ENCODE measurements at regions not wholly inside any gene's neighbourhood (a gene's known extent, or its start where the extent isn't known, plus 50 kb on each side); places are given as distances from the start of the nearest gene placed in this dataset.
A peak's percentile ranks its signal among the peaks of the same experiment; 100 is the strongest.

- Histone ChIP-seq H3K9me1 (replicated peaks; ENCODE audit: control insufficient read depth, extremely low read depth, insufficient read depth, low read length) (no peaks in the 10 kb centered on the region), H2AFZ (ENCODE audit: low read depth, low read length) (no peak overlapping the region), H3K27ac (ENCODE audit: insufficient read depth, low read depth, low read length) (no peak overlapping the region), H3K36me3 (ENCODE audit: control insufficient read depth in 2 of 2, extremely low read depth in 1 of 2, insufficient read depth in 2 of 2, low read length in 2 of 2) (no peaks in the 10 kb centered on the region), H3K4me1 (ENCODE audit: control insufficient read depth, extremely low read depth, insufficient read depth, low read length) (no peaks in the 10 kb centered on the region), H3K4me2 (ENCODE audit: insufficient read depth, low read length) (no peak overlapping the region), H3K27me3 (ENCODE audit: control insufficient read depth in 2 of 2, insufficient read depth in 2 of 2, low read length in 2 of 2) (no peaks in the 10 kb centered on the region), H3K9me3 (replicated peaks; ENCODE audit: control insufficient read depth, insufficient read depth, low read length) (no peaks in the 10 kb centered on the region), H3K79me2 (ENCODE audit: control insufficient read depth, insufficient read depth, low read length) (no peaks in the 10 kb centered on the region), H3K4me3 (replicated peaks in 1 of 3; ENCODE audit: insufficient read depth in 1 of 3, low read depth in 1 of 3, low read length in 3 of 3) (no peak overlapping the region), H3K9ac (replicated peaks; ENCODE audit: extremely low read depth, insufficient read depth, low read length) (no peak overlapping the region), H4K20me1 (replicated peaks; ENCODE audit: control insufficient read depth, extremely low read depth, insufficient read depth, low read length) (no peaks in the 10 kb centered on the region)
- intact Hi-C loops (cut with micrococcal nuclease) = no loop called here
- dilution Hi-C loops (cut with MboI; ENCODE audit: extremely low pct_ligation_motif_present, low sequenced_read_pairs) = no loop called here
- peak; percentile 35 for FAIRE-seq
- TF ChIP-seq JUN (IDR thresholded peaks at IDR 0.05; ENCODE audit: borderline replicate concordance, insufficient read depth, insufficient read length, low read depth) (no peak), MYC (IDR thresholded peaks at IDR 0.05; ENCODE audit: low read depth, low read length) (no peak), MAX (IDR thresholded peaks at IDR 0.05; ENCODE audit: insufficient read depth, insufficient read length) (no peak), POLR2AphosphoS5 (IDR thresholded peaks at IDR 0.05; ENCODE audit: insufficient read depth, low read depth, low read length) (no peak), GATA2 (IDR thresholded peaks at IDR 0.05; ENCODE audit: insufficient read depth, insufficient read length, low read depth, low read length) (no peak), CTCF (IDR thresholded peaks at IDR 0.05; ENCODE audit: extremely low read depth in 1 of 2, insufficient read depth in 1 of 2, low read depth in 1 of 2, low read length in 2 of 2) (no peak), POLR2A (IDR thresholded peaks at IDR 0.05; ENCODE audit: low read depth, low read length) (no peak)
- DNase-seq (ENCODE audit: low read depth, low spot score) = no peak
- no TSS peak for BruUV-seq (replicated peaks)
- CTCF ChIA-PET = no interaction called here
- POLR2A ChIA-PET = no interaction called here
Observed at GRCh38 chr5:89866410-89866809, 543.1 kb downstream of the CETN3 start.

- no peaks in the 10 kb centered on the region for H3K27me3 ChIP-seq (ENCODE audit: control insufficient read depth in 2 of 2, insufficient read depth in 2 of 2, low read length in 2 of 2)
- H3K4me2 ChIP-seq (ENCODE audit: insufficient read depth, low read length) = no peak overlapping the region
- ChIA-PET CTCF (no interaction called here), POLR2A (no interaction called here)
- H3K4me1 ChIP-seq (ENCODE audit: control insufficient read depth, extremely low read depth, insufficient read depth, low read length) = no peaks in the 10 kb centered on the region
- no TSS peak for BruUV-seq (replicated peaks)
- no peaks in the 10 kb centered on the region for H3K9me3 ChIP-seq (replicated peaks; ENCODE audit: control insufficient read depth, insufficient read depth, low read length)
- intact Hi-C loops (cut with micrococcal nuclease) (no loop called here), dilution Hi-C loops (cut with MboI; ENCODE audit: extremely low pct_ligation_motif_present, low sequenced_read_pairs) (no loop called here)
- no peak overlapping the region for H3K9ac ChIP-seq (replicated peaks; ENCODE audit: extremely low read depth, insufficient read depth, low read length)
- H2AFZ ChIP-seq (ENCODE audit: low read depth, low read length) = no peak overlapping the region
- no peak for TF ChIP-seq EZH2 (IDR thresholded peaks at IDR 0.05; ENCODE audit: borderline replicate concordance, low read depth, low read length, severe bottlenecking)
- TF ChIP-seq POLR2A (IDR thresholded peaks at IDR 0.05; ENCODE audit: low read depth, low read length) = no peak
- TF ChIP-seq MYC (IDR thresholded peaks at IDR 0.05; ENCODE audit: low read depth, low read length) = no peak
- no peaks in the 10 kb centered on the region for H4K20me1 ChIP-seq (replicated peaks; ENCODE audit: control insufficient read depth, extremely low read depth, insufficient read depth, low read length)
- no peak overlapping the region for H3K4me3 ChIP-seq (replicated peaks in 1 of 3; ENCODE audit: insufficient read depth in 1 of 3, low read depth in 1 of 3, low read length in 3 of 3)
- no peaks in the 10 kb centered on the region for H3K36me3 ChIP-seq (ENCODE audit: control insufficient read depth in 2 of 2, extremely low read depth in 1 of 2, insufficient read depth in 2 of 2, low read length in 2 of 2)
- FAIRE-seq = no peak
- no peak for DNase-seq (ENCODE audit: low read depth, low spot score)
- H3K79me2 ChIP-seq (ENCODE audit: control insufficient read depth, insufficient read depth, low read length) = no peaks in the 10 kb centered on the region
- H3K9me1 ChIP-seq (replicated peaks; ENCODE audit: control insufficient read depth, extremely low read depth, insufficient read depth, low read length) = no peaks in the 10 kb centered on the region
- no peak overlapping the region for H3K27ac ChIP-seq (ENCODE audit: insufficient read depth, low read depth, low read length)
Observed at GRCh38 chr5:89864941-89865340, 544.6 kb downstream of the CETN3 start.

Measured in endothelial cell of umbilical vein (primary cell).